NCI-H82 treated with DMSO at 0.1 percent for 48 hours (cell line): ENCODE measurements at regions not wholly inside any gene's neighbourhood (a gene's known extent, or its start where the extent isn't known, plus 50 kb on each side); places are given as distances from the start of the nearest gene placed in this dataset.

Experiments
- DNase-seq: peaks from one replicate; lab custom pipeline; 2025; ENCODE audit not compliant: unreplicated experiment; lab: John Stamatoyannopoulos, UW

- no peak for DNase-seq
Measured at GRCh38 chr5:42337607-42338006, 85.6 kb upstream of the GHR start.

GRCh38 chr5:42338136-42338535 lies 85.1 kb upstream of the GHR start:
- no peak for DNase-seq

DNA sequence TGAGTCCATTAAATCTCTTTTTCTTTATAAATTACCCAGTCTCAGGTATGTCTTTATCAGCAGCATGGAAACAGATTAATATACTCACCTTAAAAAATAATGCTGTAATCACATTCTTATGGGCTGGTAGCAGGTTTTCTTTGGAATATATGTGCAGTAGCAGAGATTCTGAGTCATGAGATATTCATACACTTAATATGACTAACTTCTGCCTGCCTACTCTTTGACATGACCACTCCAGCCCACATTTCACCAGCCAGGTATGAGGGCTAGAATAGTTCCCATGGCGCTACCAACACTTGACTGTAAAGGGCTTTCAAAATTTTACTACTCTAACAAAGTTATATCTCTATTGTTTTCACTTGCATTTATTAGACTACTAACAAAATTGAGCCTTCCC lies 74.1 kb upstream of the GHR start:
- DNase-seq = no peak

DNA sequence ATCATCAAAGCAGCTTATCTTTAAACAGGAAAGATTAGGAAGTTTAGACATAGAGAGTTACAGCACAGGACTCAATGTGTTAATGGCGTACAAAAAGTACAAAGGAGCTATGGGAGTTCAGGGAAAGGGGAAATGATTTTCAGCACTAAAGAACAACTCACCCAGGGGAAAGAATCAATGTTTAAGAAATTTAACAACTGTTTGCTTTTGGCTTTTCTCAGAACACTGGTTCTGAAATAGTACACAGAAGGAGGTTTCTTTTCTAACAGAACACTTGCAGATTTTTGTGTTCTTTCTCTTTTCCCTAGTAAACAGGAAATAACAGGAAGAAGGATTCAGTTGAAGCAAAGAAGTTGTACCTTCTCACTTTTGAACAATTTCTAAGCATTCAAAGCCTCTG lies 71.3 kb upstream of the GHR start:
- DNase-seq = no peak

GRCh38 chr5:42360056-42360455 lies 63.2 kb upstream of the GHR start:
- DNase-seq = no peak

- DNase-seq = no peak
Measured at GRCh38 chr5:42360616-42361314, 62.5 kb upstream of the GHR start.

- DNase-seq = no peak
Measured at GRCh38 chr5:42361315-42361688, 61.9 kb upstream of the GHR start.

GRCh38 chr5:42366051-42366450 lies 57.2 kb upstream of the GHR start:
- no peak for DNase-seq
